Ovary (tissue), 3 donors: ENCODE measurements at regions not wholly inside any gene's neighbourhood (a gene's known extent, or its start where the extent isn't known, plus 50 kb on each side); places are given as distances from the start of the nearest gene placed in this dataset.

Experiments
- POLR2A ChIP-seq: fragments of 450-650 bp; IDR thresholded peaks from one replicate; pipeline ENCODE4 v1.6.1; 2017; ENCODE audit warnings: antibody characterized with exemption, mild to moderate bottlenecking, moderate library complexity
- TF ChIP-seq, protein P1 (sequence below), 3 donors: fragments of 450-650 bp in 2 of 3; fragments of 200-600 bp in 1 of 3; IDR thresholded peaks; one replicate each; pipeline versions ENCODE4 v1.5.1 to v1.8.0; 2016 to 2022; ENCODE audit warnings: antibody characterized with exemption in 3 of 3, mild to moderate bottlenecking in 1 of 3
- donor health status: DM: no; HTN: no; CAD: no.

DNA sequence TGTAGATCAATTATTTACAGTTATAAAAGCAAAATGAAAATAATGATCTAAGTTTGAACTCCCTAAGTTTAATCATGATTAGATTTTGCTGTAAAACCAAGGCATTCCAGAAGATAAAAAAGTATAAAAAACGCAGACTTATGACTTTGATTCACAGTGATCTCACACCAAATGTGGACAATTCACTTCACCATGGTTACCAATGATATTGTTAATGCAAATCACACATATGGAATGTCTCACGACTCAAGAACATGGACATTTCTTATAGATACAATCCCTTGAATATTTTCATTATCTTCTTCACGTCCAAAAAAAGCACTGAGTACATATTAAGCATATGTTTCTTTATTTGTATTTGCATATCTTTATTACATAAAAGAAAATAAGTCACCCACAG is 1054.2 kb downstream of the NAALADL2 start:
- TF ChIP-seq, protein P1, sequence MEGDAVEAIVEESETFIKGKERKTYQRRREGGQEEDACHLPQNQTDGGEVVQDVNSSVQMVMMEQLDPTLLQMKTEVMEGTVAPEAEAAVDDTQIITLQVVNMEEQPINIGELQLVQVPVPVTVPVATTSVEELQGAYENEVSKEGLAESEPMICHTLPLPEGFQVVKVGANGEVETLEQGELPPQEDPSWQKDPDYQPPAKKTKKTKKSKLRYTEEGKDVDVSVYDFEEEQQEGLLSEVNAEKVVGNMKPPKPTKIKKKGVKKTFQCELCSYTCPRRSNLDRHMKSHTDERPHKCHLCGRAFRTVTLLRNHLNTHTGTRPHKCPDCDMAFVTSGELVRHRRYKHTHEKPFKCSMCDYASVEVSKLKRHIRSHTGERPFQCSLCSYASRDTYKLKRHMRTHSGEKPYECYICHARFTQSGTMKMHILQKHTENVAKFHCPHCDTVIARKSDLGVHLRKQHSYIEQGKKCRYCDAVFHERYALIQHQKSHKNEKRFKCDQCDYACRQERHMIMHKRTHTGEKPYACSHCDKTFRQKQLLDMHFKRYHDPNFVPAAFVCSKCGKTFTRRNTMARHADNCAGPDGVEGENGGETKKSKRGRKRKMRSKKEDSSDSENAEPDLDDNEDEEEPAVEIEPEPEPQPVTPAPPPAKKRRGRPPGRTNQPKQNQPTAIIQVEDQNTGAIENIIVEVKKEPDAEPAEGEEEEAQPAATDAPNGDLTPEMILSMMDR (IDR thresholded peaks at IDR 0.05), result no peak
- no peak for TF ChIP-seq POLR2A
